IMR-90 (cell line): ENCODE measurements at regions not wholly inside any gene's neighbourhood (a gene's known extent, or its start where the extent isn't known, plus 50 kb on each side); places are given as distances from the start of the nearest gene placed in this dataset.

Source experiments
- MAFK ChIP-seq: IDR thresholded peaks from 2 replicates; pipeline ENCODE4 v1.6.1; 2012; ENCODE audit warnings: low read depth, low read length, improper control_type of control experiment
- MXI1 ChIP-seq: IDR thresholded peaks from 2 replicates; pipeline ENCODE4 v1.6.1; 2012; ENCODE audit warnings: low read depth, mild to moderate bottlenecking, low read length, moderate library complexity, borderline replicate concordance
- POLR2A ChIP-seq: IDR thresholded peaks from 2 replicates; pipeline ENCODE4 v1.6.1; 2012; ENCODE audit warnings: mild to moderate bottlenecking, low read depth, low read length
- RAD21 ChIP-seq: IDR thresholded peaks from 2 replicates; pipeline ENCODE4 v1.6.1; 2012; ENCODE audit warnings: low read length, improper control_type of control experiment
- RCOR1 ChIP-seq: IDR thresholded peaks from 2 replicates; pipeline ENCODE4 v1.6.1; 2012; ENCODE audit warnings: mild to moderate bottlenecking, low read length, improper control_type of control experiment; ENCODE audit not compliant: insufficient replicate concordance
- RFX5 ChIP-seq: IDR thresholded peaks from 2 replicates; pipeline ENCODE4 v1.8.0; 2012; ENCODE audit warnings: low read depth, mild to moderate bottlenecking, low read length, moderate library complexity
- TF ChIP-seq, protein P1 (sequence below): conservative IDR thresholded peaks from 2 replicates; pipeline ENCODE4 v1.5.1; 2012; ENCODE audit warnings: mild to moderate bottlenecking, low read depth, low read length, improper control_type of control experiment

GRCh38 chr7:155188357-155188756, 109.3 kb upstream of the INSIG1 start:
- TF ChIP-seq, protein P1, sequence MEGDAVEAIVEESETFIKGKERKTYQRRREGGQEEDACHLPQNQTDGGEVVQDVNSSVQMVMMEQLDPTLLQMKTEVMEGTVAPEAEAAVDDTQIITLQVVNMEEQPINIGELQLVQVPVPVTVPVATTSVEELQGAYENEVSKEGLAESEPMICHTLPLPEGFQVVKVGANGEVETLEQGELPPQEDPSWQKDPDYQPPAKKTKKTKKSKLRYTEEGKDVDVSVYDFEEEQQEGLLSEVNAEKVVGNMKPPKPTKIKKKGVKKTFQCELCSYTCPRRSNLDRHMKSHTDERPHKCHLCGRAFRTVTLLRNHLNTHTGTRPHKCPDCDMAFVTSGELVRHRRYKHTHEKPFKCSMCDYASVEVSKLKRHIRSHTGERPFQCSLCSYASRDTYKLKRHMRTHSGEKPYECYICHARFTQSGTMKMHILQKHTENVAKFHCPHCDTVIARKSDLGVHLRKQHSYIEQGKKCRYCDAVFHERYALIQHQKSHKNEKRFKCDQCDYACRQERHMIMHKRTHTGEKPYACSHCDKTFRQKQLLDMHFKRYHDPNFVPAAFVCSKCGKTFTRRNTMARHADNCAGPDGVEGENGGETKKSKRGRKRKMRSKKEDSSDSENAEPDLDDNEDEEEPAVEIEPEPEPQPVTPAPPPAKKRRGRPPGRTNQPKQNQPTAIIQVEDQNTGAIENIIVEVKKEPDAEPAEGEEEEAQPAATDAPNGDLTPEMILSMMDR = no peak
- no peak for TF ChIP-seq POLR2A
- no peak for TF ChIP-seq MAFK
- TF ChIP-seq RCOR1 = no peak
- no peak for TF ChIP-seq RFX5
- TF ChIP-seq RAD21 = no peak
- TF ChIP-seq MXI1 = no peak
